Activated B cell treated with CpG ODN at 0.5 μM for 24 hours (primary cell): ENCODE measurements at regions not wholly inside any gene's neighbourhood (a gene's known extent, or its start where the extent isn't known, plus 50 kb on each side); places are given as distances from the start of the nearest gene placed in this dataset.

Experiments
- ATAC-seq: fragments of 200-7000 bp; cut with Tn5 transposase; one replicate; pipeline ENCODE4 v1.10.0; 2021; ENCODE audit warnings: low read depth, mild to moderate bottlenecking, moderate library complexity
- CTCF ChIA-PET: fragments of 350-600 bp; sonication (Branson Sonifier 250); formaldehyde crosslinking; loops from one replicate; lab custom pipeline; 2021; ENCODE audit warnings: antibody characterized with exemption; lab: Charles Lee
- POLR2A ChIA-PET: fragments of 350-600 bp; sonication (Branson Sonifier 250); formaldehyde crosslinking; loops from one replicate; lab custom pipeline; 2021; ENCODE audit warnings: antibody characterized with exemption; lab: Charles Lee
- DNase-seq: peaks from one replicate; pipeline ENCODE4 v3.0.0; 2022
- H3K27ac Mint-ChIP-seq: one replicate; pipeline ENCODE4 v1.8.0; 2020; ENCODE audit warnings: mixed read lengths
- H3K27me3 Mint-ChIP-seq: one replicate; pipeline ENCODE4 v1.8.0; 2021; ENCODE audit warnings: mixed read lengths
- H3K36me3 Mint-ChIP-seq: one replicate; pipeline ENCODE4 v1.8.0; 2021; ENCODE audit warnings: low read depth, mixed read lengths
- H3K4me1 Mint-ChIP-seq: one replicate; pipeline ENCODE4 v1.8.0; 2021; ENCODE audit warnings: mixed read lengths
- H3K4me3 Mint-ChIP-seq: one replicate; pipeline ENCODE4 v1.8.0; 2020; ENCODE audit warnings: mild to moderate bottlenecking, mixed read lengths
- H3K9me3 Mint-ChIP-seq: one replicate; pipeline ENCODE4 v1.8.0; 2020; ENCODE audit warnings: mixed read lengths
- CTCF ChIP-seq: fragments of 200-600 bp; IDR thresholded peaks from one replicate; pipeline ENCODE4 v1.8.0; 2022; ENCODE audit warnings: antibody characterized with exemption, mild to moderate bottlenecking
- intact Hi-C: fragments of 100-400 bp; cut with micrococcal nuclease; formaldehyde crosslinking; loops from one replicate; pipeline ENCODE4 v1.15.1; 2024

- no peak overlapping the region for H3K4me3 Mint-ChIP-seq
- ChIA-PET CTCF (no interaction called here), POLR2A (interaction anchor here (1.0 kb wide), 1 partner anchor 8 kb away, joined by 4 read pairs; no protein-coding TSS in a partner anchor)
- no peaks in the 10 kb centered on the region for H3K27me3 Mint-ChIP-seq
- peaks cover 4% of the 10 kb centered on the region for H3K9me3 Mint-ChIP-seq
- no peak for TF ChIP-seq CTCF
- no peak for ATAC-seq
- peaks cover 15% of the 10 kb centered on the region for H3K4me1 Mint-ChIP-seq
- no peak overlapping the region for H3K27ac Mint-ChIP-seq
- H3K36me3 Mint-ChIP-seq = peaks cover 6% of the 10 kb centered on the region
- intact Hi-C loops = no loop called here
- DNase-seq = no peak
Observed at GRCh38 chr3:27615555-27615954, 106.6 kb downstream of the EOMES start.

GRCh38 chr3:27614592-27614991, 107.5 kb downstream of the EOMES start:
- H3K4me1 Mint-ChIP-seq = peaks cover 21% of the 10 kb centered on the region
- no peak for TF ChIP-seq CTCF
- peaks cover 6% of the 10 kb centered on the region for H3K36me3 Mint-ChIP-seq
- H3K27ac Mint-ChIP-seq = no peak overlapping the region
- intact Hi-C loops = no loop called here
- ChIA-PET POLR2A (no interaction called here), CTCF (no interaction called here)
- no peak overlapping the region for H3K4me3 Mint-ChIP-seq
- H3K9me3 Mint-ChIP-seq = peaks cover 4% of the 10 kb centered on the region
- ATAC-seq = no peak
- no peaks in the 10 kb centered on the region for H3K27me3 Mint-ChIP-seq
- DNase-seq = no peak

GRCh38 chr3:27613846-27614500, 108.2 kb downstream of the EOMES start:
- H3K4me1 Mint-ChIP-seq = peaks cover 21% of the 10 kb centered on the region
- ATAC-seq (no peak), DNase-seq (no peak)
- ChIA-PET POLR2A (no interaction called here), CTCF (no interaction called here)
- H3K27ac Mint-ChIP-seq = no peak overlapping the region
- no peak for TF ChIP-seq CTCF
- peaks cover 4% of the 10 kb centered on the region for H3K9me3 Mint-ChIP-seq
- intact Hi-C loops = no loop called here
- no peak overlapping the region for H3K4me3 Mint-ChIP-seq
- no peaks in the 10 kb centered on the region for H3K27me3 Mint-ChIP-seq
- H3K36me3 Mint-ChIP-seq = peaks cover 6% of the 10 kb centered on the region

GRCh38 chr3:27610800-27611525, 111.2 kb downstream of the EOMES start:
- Mint-ChIP-seq H3K27me3 (no peaks in the 10 kb centered on the region), H3K4me3 (peak overlapping the region; percentile 55), H3K27ac (peak overlapping the region; percentile 7), H3K4me1 (peaks cover 34% of the 10 kb centered on the region), H3K9me3 (peaks cover 4% of the 10 kb centered on the region), H3K36me3 (peaks cover 6% of the 10 kb centered on the region)
- DNase-seq (no peak), ATAC-seq (peak; percentile 70)
- CTCF ChIA-PET = no interaction called here
- intact Hi-C loops = loop anchor here (2.0 kb wide), 1 partner anchor 18 kb away; no protein-coding TSS in a partner anchor
- POLR2A ChIA-PET = interaction anchor here (0.6 kb wide), 1 partner anchor 129 kb away, joined by 3 read pairs; no protein-coding TSS in a partner anchor
- no peak for TF ChIP-seq CTCF

GRCh38 chr3:27607370-27607769, 114.8 kb downstream of the EOMES start:
- Mint-ChIP-seq H3K27me3 (no peaks in the 10 kb centered on the region), H3K36me3 (no peaks in the 10 kb centered on the region), H3K4me1 (peaks cover 34% of the 10 kb centered on the region), H3K4me3 (no peak overlapping the region), H3K27ac (peak overlapping the region; percentile 66), H3K9me3 (no peaks in the 10 kb centered on the region)
- POLR2A ChIA-PET = interaction anchor here (1.2 kb wide), 1 partner anchor 9 kb away, joined by 4 read pairs; no protein-coding TSS in a partner anchor
- ATAC-seq (peak; percentile 49), DNase-seq (no peak)
- CTCF ChIA-PET = no interaction called here
- intact Hi-C loops = no loop called here
- TF ChIP-seq CTCF = no peak
